Activated T-cell treated with anti-CD3 and anti-CD28 coated beads for 48 hours (primary cell): ENCODE measurements at regions not wholly inside any gene's neighbourhood (a gene's known extent, or its start where the extent isn't known, plus 50 kb on each side); places are given as distances from the start of the nearest gene placed in this dataset.
"Not testable (repeated sequence)": the region's sequence is repeated elsewhere in the genome, so short reads cannot be mapped to it uniquely, and the experiment has no call there.

Experiments
- DNase-seq: peaks from one replicate; pipeline ENCODE4 v3.0.0-alpha.2; 2020; ENCODE audit warnings: low read depth

- DNase-seq, result no peak
These were observed 438.7 kb downstream of the BCKDHB start for GRCh38 chr6:80544976-80545722.

GRCh38 chr6:80544555-80544954, 438.1 kb downstream of the BCKDHB start:
- DNase-seq, result no peak

- DNase-seq, result no peak
These were observed 437.2 kb downstream of the BCKDHB start for GRCh38 chr6:80543598-80544222.

- DNase-seq, result no peak
These were observed 436.7 kb downstream of the BCKDHB start for GRCh38 chr6:80543151-80543550.

GRCh38 chr6:80541886-80542285, 435.4 kb downstream of the BCKDHB start:
- no peak for DNase-seq

- DNase-seq, result no peak
These were observed 434.7 kb downstream of the BCKDHB start for GRCh38 chr6:80541181-80541580.

- no peak for DNase-seq
These were observed 434.2 kb downstream of the BCKDHB start for GRCh38 chr6:80540700-80541099.

- DNase-seq, result no peak
These were observed 430.9 kb downstream of the BCKDHB start for GRCh38 chr6:80537118-80537972.

- DNase-seq, result no peak
These were observed 429.6 kb downstream of the BCKDHB start for GRCh38 chr6:80535914-80536565.

GRCh38 chr6:80531681-80532619, 425.5 kb downstream of the BCKDHB start:
- DNase-seq, result no peak

GRCh38 chr6:80530103-80530502, 423.6 kb downstream of the BCKDHB start:
- DNase-seq, result no peak

- DNase-seq, result no peak
These were observed 421.6 kb downstream of the BCKDHB start for GRCh38 chr6:80528115-80528514.

GRCh38 chr6:80527552-80528052, 421.1 kb downstream of the BCKDHB start:
- no peak for DNase-seq

- DNase-seq, result no peak
These were observed 417.1 kb downstream of the BCKDHB start for GRCh38 chr6:80523531-80523997.

GRCh38 chr6:80523010-80523409, 416.5 kb downstream of the BCKDHB start:
- DNase-seq, result no peak

GRCh38 chr6:80522576-80522975, 416.1 kb downstream of the BCKDHB start:
- no peak for DNase-seq

- DNase-seq, result no peak
These were observed 413.5 kb downstream of the BCKDHB start for GRCh38 chr6:80519811-80520594.

GRCh38 chr6:80517525-80517924, 411.1 kb downstream of the BCKDHB start:
- no peak for DNase-seq

- DNase-seq, result not testable (repeated sequence)
These were observed 404.1 kb downstream of the BCKDHB start for GRCh38 chr6:80510521-80510920.
